ENCODE measurements at regions not wholly inside any gene's neighbourhood (a gene's known extent, or its start where the extent isn't known, plus 50 kb on each side); places are given as distances from the start of the nearest gene placed in this dataset.

DNA sequence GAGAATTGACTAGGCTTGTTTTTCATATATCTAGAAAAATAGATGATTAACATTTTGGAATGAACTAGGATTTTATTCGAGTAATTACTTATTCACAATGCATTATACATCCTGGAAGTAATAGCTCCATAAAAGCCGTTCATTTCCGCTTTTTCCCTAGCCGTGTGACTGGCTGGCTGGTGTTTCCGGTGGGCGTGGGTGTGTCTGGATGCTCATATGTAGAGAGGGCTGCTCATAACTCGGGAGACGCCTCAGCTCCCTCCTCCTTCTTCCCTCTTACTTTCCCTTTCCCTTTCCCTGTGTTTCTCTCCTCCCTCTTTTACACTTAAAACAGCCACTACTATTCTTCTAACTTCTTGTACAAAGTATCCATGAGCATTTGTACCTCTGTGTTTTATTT is 187.7 kb upstream of the VSTM2A start:
- no peak overlapping the region for H2BK5ac ChIP-seq (ENCODE audit: low read depth, low read length, poor library complexity, severe bottlenecking)
- peaks cover 14% of the 10 kb centered on the region for H3K9me3 ChIP-seq (ENCODE audit: control insufficient read depth, insufficient read depth, low read length)
- H2BK120ac ChIP-seq (ENCODE audit: low read depth, low read length): no peak overlapping the region
- no peak overlapping the region for H3K56ac ChIP-seq (ENCODE audit: extremely low read depth, insufficient read depth, low read length)
- H3K79me1 ChIP-seq (ENCODE audit: low read depth in 1 of 2, low read length in 2 of 2): no peaks in the 10 kb centered on the region
- no peak overlapping the region for H3K18ac ChIP-seq (ENCODE audit: low read depth, low read length)
- no CpG with 5 or more reads among the region's 8 CpGs for WGBS, 2 experiments (ENCODE audit: extremely low coverage in 2 of 2, insufficient read length in 1 of 2)
- H4K5ac ChIP-seq (ENCODE audit: low read depth, low read length): no peak overlapping the region
- no peaks in the 10 kb centered on the region for H3K4me1 ChIP-seq (ENCODE audit: control insufficient read depth, insufficient read depth, low read length)
- H3K27me3 ChIP-seq (ENCODE audit: control insufficient read depth, insufficient read depth, low read length): no peaks in the 10 kb centered on the region
- H2AK5ac ChIP-seq (ENCODE audit: low read depth, low read length): no peak overlapping the region
- H4K8ac ChIP-seq (ENCODE audit: low read depth in 2 of 2, low read length in 2 of 2): no peak overlapping the region
- ATAC-seq (ENCODE audit: low read depth) (no peak), DNase-seq (no peak)
- H3K4ac ChIP-seq (ENCODE audit: low read depth, low read length): no peak overlapping the region
- intact Hi-C loops (cut with micrococcal nuclease) (no loop called here), dilution Hi-C loops (cut with HindIII; ENCODE audit: low sequenced_read_pairs, unreplicated experiment) (no loop called here), in situ Hi-C loops (cut with MboI; ENCODE audit: low sequenced_read_pairs) (no loop called here)
- H3K27ac ChIP-seq (ENCODE audit: insufficient read depth, low read length): no peak overlapping the region
- H2BK15ac ChIP-seq (ENCODE audit: low read depth, low read length): no peak overlapping the region
- no peak overlapping the region for H2AFZ ChIP-seq (replicated peaks; ENCODE audit: low read length, poor library complexity)
- POLR2A ChIA-PET (ENCODE audit: unreplicated experiment): no interaction called here
- no peaks in the 10 kb centered on the region for H3K9me1 ChIP-seq (ENCODE audit: insufficient read depth, low read length)
- CTCF ChIA-PET: no interaction called here
- no peak for TF ChIP-seq POLR2A (IDR thresholded peaks at IDR 0.05; ENCODE audit: low read depth, low read length)
- TF ChIP-seq, protein P1, sequence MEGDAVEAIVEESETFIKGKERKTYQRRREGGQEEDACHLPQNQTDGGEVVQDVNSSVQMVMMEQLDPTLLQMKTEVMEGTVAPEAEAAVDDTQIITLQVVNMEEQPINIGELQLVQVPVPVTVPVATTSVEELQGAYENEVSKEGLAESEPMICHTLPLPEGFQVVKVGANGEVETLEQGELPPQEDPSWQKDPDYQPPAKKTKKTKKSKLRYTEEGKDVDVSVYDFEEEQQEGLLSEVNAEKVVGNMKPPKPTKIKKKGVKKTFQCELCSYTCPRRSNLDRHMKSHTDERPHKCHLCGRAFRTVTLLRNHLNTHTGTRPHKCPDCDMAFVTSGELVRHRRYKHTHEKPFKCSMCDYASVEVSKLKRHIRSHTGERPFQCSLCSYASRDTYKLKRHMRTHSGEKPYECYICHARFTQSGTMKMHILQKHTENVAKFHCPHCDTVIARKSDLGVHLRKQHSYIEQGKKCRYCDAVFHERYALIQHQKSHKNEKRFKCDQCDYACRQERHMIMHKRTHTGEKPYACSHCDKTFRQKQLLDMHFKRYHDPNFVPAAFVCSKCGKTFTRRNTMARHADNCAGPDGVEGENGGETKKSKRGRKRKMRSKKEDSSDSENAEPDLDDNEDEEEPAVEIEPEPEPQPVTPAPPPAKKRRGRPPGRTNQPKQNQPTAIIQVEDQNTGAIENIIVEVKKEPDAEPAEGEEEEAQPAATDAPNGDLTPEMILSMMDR (conservative IDR thresholded peaks at IDR 0.05; ENCODE audit: low read depth, low read length): no peak
- no peak for TF ChIP-seq NFE2L2 (IDR thresholded peaks at IDR 0.05; ENCODE audit: low read depth, low read length)
- H4K91ac ChIP-seq (ENCODE audit: insufficient read depth, low read depth, low read length): no peak overlapping the region
- no peak overlapping the region for H3K9ac ChIP-seq (ENCODE audit: low read depth, low read length)
- no peaks in the 10 kb centered on the region for H3K36me3 ChIP-seq (ENCODE audit: control insufficient read depth, insufficient read depth, low read length)
- no TSS peak for BruUV-seq (replicated peaks)
- H3K23ac ChIP-seq (ENCODE audit: low read depth, low read length): no peak overlapping the region
- no peak overlapping the region for H3K14ac ChIP-seq (replicated peaks; ENCODE audit: low read depth, low read length)
- no peak overlapping the region for H2AK9ac ChIP-seq (replicated peaks; ENCODE audit: low read depth, low read length, poor library complexity)
- H3K4me2 ChIP-seq (ENCODE audit: low read depth, low read length): no peak overlapping the region
- no peak overlapping the region for H2BK20ac ChIP-seq (ENCODE audit: low read depth, low read length)
- no peak overlapping the region for H3K4me3 ChIP-seq (ENCODE audit: insufficient read depth, low read depth, low read length)
- H4K20me1 ChIP-seq (ENCODE audit: insufficient read depth, low read length): no peaks in the 10 kb centered on the region
